ENCODE measurements at regions not wholly inside any gene's neighbourhood (a gene's known extent, or its start where the extent isn't known, plus 50 kb on each side); places are given as distances from the start of the nearest gene placed in this dataset.

DNA sequence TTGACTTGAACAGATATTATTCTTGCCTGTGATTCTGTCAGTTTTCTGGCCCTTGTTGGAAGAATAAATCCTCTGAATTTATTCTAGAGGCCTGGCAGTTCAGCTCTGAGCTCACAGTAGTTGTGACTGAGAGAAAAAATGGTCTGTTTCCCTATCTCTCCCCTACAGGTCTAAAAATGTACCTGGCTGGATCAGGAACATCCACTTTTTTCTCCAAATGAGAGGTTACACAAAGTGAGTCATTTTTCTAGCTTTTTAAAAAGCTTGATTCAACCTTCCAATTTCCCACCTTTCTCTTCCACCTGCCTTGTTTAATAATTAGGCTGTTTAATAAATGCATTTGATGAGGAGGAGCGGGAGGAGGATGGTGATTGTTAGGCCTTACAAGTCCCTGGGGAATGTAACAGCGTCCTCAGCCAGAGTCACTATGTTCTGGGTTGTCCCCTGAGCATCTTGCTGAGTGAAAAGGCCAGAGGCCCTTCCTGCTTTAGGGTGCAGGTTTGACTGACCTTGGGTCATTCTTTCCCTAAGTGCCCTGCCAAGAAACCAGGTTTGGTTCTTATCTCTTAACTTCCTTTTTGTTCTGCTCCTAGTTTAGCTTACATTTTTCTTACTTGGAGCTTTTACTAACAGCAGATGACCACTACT is 91.7 kb upstream of the FUT8 start:
- TF ChIP-seq, protein P1, sequence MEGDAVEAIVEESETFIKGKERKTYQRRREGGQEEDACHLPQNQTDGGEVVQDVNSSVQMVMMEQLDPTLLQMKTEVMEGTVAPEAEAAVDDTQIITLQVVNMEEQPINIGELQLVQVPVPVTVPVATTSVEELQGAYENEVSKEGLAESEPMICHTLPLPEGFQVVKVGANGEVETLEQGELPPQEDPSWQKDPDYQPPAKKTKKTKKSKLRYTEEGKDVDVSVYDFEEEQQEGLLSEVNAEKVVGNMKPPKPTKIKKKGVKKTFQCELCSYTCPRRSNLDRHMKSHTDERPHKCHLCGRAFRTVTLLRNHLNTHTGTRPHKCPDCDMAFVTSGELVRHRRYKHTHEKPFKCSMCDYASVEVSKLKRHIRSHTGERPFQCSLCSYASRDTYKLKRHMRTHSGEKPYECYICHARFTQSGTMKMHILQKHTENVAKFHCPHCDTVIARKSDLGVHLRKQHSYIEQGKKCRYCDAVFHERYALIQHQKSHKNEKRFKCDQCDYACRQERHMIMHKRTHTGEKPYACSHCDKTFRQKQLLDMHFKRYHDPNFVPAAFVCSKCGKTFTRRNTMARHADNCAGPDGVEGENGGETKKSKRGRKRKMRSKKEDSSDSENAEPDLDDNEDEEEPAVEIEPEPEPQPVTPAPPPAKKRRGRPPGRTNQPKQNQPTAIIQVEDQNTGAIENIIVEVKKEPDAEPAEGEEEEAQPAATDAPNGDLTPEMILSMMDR (IDR thresholded peaks at IDR 0.05): no peak
- Histone ChIP-seq H3K27ac (no peak overlapping the region), H3K4me3 (no peak overlapping the region), H3K27me3 (ENCODE audit: insufficient read depth in 3 of 3, low read length in 2 of 3) (no peaks in the 10 kb centered on the region), H3K4me1 (no peaks in the 10 kb centered on the region), H3K36me3 (ENCODE audit: insufficient read depth in 1 of 2, low read depth in 1 of 2) (no peaks in the 10 kb centered on the region), H3K9me3 (no peaks in the 10 kb centered on the region)
- intact Hi-C loops (cut with DNase I): no loop called here
- DNase-seq: no peak
- no peak for ATAC-seq
- 68 to 76% (median 70%) methylated on average over 2 of the region's 2 CpGs for WGBS, 3 donors

- Histone ChIP-seq H3K4me3 (no peak overlapping the region), H3K9me3 (no peaks in the 10 kb centered on the region), H3K4me1 (no peaks in the 10 kb centered on the region), H3K36me3 (ENCODE audit: insufficient read depth in 1 of 2, low read depth in 1 of 2) (no peaks in the 10 kb centered on the region), H3K27me3 (ENCODE audit: insufficient read depth in 3 of 3, low read length in 2 of 3) (no peaks in the 10 kb centered on the region), H3K27ac (no peak overlapping the region)
- ATAC-seq (no peak), DNase-seq (no peak)
- TF ChIP-seq, protein P1 (IDR thresholded peaks at IDR 0.05): no peak
- 69 to 76% (median 74%) methylated on average over 3 of the region's 3 CpGs for WGBS, 3 donors
- intact Hi-C loops (cut with DNase I): no loop called here
Measured at GRCh38 chr14:65321370-65321875, 91.1 kb upstream of the FUT8 start.

DNA sequence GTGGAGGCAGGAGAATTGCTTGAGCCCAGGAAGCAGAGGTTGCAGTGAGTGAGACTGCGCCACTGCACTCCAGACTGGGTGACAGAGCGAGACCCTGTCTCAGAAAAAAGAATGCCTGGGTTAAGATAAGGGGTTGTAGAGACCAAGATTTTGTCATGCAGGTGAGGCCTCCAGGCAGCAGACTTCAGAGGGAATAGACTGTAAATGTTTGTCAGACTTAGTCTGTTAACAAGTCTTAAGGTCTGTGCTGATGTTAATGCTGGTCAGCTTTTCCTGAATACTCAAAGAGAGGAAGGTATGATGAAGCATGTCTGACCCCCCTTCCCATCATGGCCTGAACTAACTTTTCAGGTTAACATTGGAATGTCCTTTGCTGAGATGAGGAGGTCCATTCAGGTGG is 83.0 kb upstream of the FUT8 start:
- intact Hi-C loops (cut with DNase I): no loop called here
- TF ChIP-seq, protein P1 (IDR thresholded peaks at IDR 0.05): no peak
- WGBS, 3 donors: 91 to 100% (median 92%) methylated on average over 2 of the region's 2 CpGs

DNA sequence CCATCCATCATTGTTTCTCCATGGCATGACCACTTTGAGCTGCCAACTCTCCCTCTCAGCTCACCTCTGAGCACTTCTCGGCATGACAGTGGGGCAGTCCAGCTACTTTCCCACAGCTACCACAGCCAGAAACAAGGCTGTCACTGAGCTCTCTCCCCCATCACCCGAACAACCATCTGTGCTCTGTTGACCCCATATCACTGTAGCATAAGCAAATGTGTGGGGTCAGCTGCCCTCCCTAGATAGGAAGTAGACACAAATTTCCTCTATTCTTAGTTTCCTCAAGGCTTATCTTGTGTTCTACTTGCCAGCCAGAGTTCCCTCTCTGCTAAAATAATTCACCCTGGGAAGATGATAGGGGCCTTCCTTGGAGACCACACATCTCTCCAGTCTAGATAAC is 82.6 kb upstream of the FUT8 start:
- DNase-seq: no peak
- Histone ChIP-seq H3K4me3 (no peak overlapping the region), H3K4me1 (no peaks in the 10 kb centered on the region), H3K27ac (no peak overlapping the region), H3K27me3 (ENCODE audit: insufficient read depth in 3 of 3, low read length in 2 of 3) (no peaks in the 10 kb centered on the region), H3K9me3 (no peaks in the 10 kb centered on the region), H3K36me3 (ENCODE audit: insufficient read depth in 1 of 2, low read depth in 1 of 2) (no peaks in the 10 kb centered on the region)
- intact Hi-C loops (cut with DNase I): no loop called here
- no peak for ATAC-seq
- TF ChIP-seq, protein P1 (IDR thresholded peaks at IDR 0.05): no peak
- WGBS, 3 donors: 68 to 79% (median 71%) methylated on average over 2 of the region's 2 CpGs

More for the DNA sequence above, 83.0 kb upstream of the FUT8 start:
- Histone ChIP-seq H3K27ac (no peak overlapping the region), H3K4me3 (no peak overlapping the region), H3K36me3 (ENCODE audit: insufficient read depth in 1 of 2, low read depth in 1 of 2) (no peaks in the 10 kb centered on the region), H3K4me1 (no peaks in the 10 kb centered on the region), H3K27me3 (ENCODE audit: insufficient read depth in 3 of 3, low read length in 2 of 3) (no peaks in the 10 kb centered on the region), H3K9me3 (no peaks in the 10 kb centered on the region)
- DNase-seq: no peak
- ATAC-seq: no peak

- no peak for ATAC-seq
- intact Hi-C loops (cut with DNase I): no loop called here
- H3K9me3 ChIP-seq: no peaks in the 10 kb centered on the region
- 63 to 64% (median 63%) methylated on average over 1 of the region's 1 CpG for WGBS, 3 donors
- H3K27ac ChIP-seq: no peak overlapping the region
- no peaks in the 10 kb centered on the region for H3K27me3 ChIP-seq (ENCODE audit: insufficient read depth in 3 of 3, low read length in 2 of 3)
- H3K4me3 ChIP-seq: no peak overlapping the region
- no peaks in the 10 kb centered on the region for H3K4me1 ChIP-seq
- TF ChIP-seq, protein P1 (IDR thresholded peaks at IDR 0.05): no peak
- no peak for DNase-seq
- H3K36me3 ChIP-seq (ENCODE audit: insufficient read depth in 1 of 2, low read depth in 1 of 2): no peaks in the 10 kb centered on the region
Measured at GRCh38 chr14:65330416-65330815, 82.1 kb upstream of the FUT8 start.

Measured in psoas muscle (tissue), 7 donors.